ENCODE measurements at regions not wholly inside any gene's neighbourhood (a gene's known extent, or its start where the extent isn't known, plus 50 kb on each side); places are given as distances from the start of the nearest gene placed in this dataset.

DNA sequence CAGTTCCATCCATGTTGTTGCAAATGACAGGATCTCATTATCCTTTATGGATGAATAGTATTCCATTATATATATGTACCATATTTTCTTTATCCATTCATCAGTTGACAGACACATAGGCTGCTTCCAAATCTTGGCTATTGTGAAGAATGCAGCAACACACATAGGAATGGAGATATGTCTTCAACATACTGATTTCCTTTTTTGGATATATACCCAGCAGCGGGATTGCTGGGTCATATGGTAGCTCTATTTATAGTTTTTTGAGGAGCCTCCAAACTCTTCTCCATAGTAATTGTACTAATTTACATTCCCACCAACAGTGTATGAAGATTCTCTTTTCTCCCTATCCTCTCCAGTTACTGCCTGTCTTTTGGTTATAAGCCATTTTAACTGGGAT is 383.9 kb upstream of the CHORDC1 start:
- Histone ChIP-seq H3K36me3 (ENCODE audit: control insufficient read depth, insufficient read depth, low read length) (no peaks in the 10 kb centered on the region), H4K20me1 (ENCODE audit: insufficient read depth, low read length) (no peaks in the 10 kb centered on the region), H3K4me3 (ENCODE audit: insufficient read depth, low read depth, low read length) (no peak overlapping the region), H2BK15ac (ENCODE audit: low read depth, low read length) (no peak overlapping the region), H3K4me1 (ENCODE audit: control insufficient read depth, insufficient read depth, low read length) (no peaks in the 10 kb centered on the region), H4K8ac (ENCODE audit: low read depth in 2 of 2, low read length in 2 of 2) (no peak overlapping the region), H2BK120ac (ENCODE audit: low read depth, low read length) (no peak overlapping the region), H3K9me3 (ENCODE audit: control insufficient read depth, insufficient read depth, low read length) (peaks cover 2% of the 10 kb centered on the region; the same call in 1 of the 2 replicates), H3K27me3 (ENCODE audit: control insufficient read depth, insufficient read depth, low read length) (no peaks in the 10 kb centered on the region), H3K9ac (ENCODE audit: low read depth, low read length) (no peak overlapping the region), H3K14ac (replicated peaks; ENCODE audit: low read depth, low read length) (no peak overlapping the region), H2BK5ac (ENCODE audit: low read depth, low read length, poor library complexity, severe bottlenecking) (no peak overlapping the region), H3K18ac (ENCODE audit: low read depth, low read length) (no peak overlapping the region), H3K9me1 (ENCODE audit: insufficient read depth, low read length) (no peaks in the 10 kb centered on the region), H3K4ac (ENCODE audit: low read depth, low read length) (no peak overlapping the region), H3K27ac (ENCODE audit: insufficient read depth, low read length) (no peak overlapping the region), H2BK20ac (ENCODE audit: low read depth, low read length) (no peak overlapping the region), H3K56ac (ENCODE audit: extremely low read depth, insufficient read depth, low read length) (no peak overlapping the region), H3K23ac (ENCODE audit: low read depth, low read length) (no peak overlapping the region), H3K79me1 (ENCODE audit: low read depth in 1 of 2, low read length in 2 of 2) (no peaks in the 10 kb centered on the region), H2AK9ac (replicated peaks; ENCODE audit: low read depth, low read length, poor library complexity) (no peak overlapping the region), H3K4me2 (ENCODE audit: low read depth, low read length) (no peak overlapping the region), H4K5ac (ENCODE audit: low read depth, low read length) (no peak overlapping the region), H2AFZ (replicated peaks; ENCODE audit: low read length, poor library complexity) (no peak overlapping the region), H4K91ac (ENCODE audit: insufficient read depth, low read depth, low read length) (no peak overlapping the region), H2AK5ac (ENCODE audit: low read depth, low read length) (no peak overlapping the region)
- no peak for TF ChIP-seq CHD1 (IDR thresholded peaks at IDR 0.05; ENCODE audit: low read depth, low read length)
- TF ChIP-seq RAD21 (IDR thresholded peaks at IDR 0.05; ENCODE audit: low read length), result no peak
- no peak for TF ChIP-seq MAZ (IDR thresholded peaks at IDR 0.05; ENCODE audit: borderline replicate concordance, low read depth, low read length)
- TF ChIP-seq RFX5 (IDR thresholded peaks at IDR 0.05; ENCODE audit: low read depth, low read length), result no peak
- TF ChIP-seq MXI1 (IDR thresholded peaks at IDR 0.05; ENCODE audit: borderline replicate concordance, low read depth, low read length), result no peak
- TF ChIP-seq CEBPB (IDR thresholded peaks at IDR 0.05; ENCODE audit: low read depth, low read length), result no peak
- no peak for TF ChIP-seq CTCF (conservative IDR thresholded peaks at IDR 0.05; ENCODE audit: low read depth, low read length)
- TF ChIP-seq BHLHE40 (IDR thresholded peaks at IDR 0.05; ENCODE audit: low read depth, low read length), result no peak
- TF ChIP-seq, protein P1, sequence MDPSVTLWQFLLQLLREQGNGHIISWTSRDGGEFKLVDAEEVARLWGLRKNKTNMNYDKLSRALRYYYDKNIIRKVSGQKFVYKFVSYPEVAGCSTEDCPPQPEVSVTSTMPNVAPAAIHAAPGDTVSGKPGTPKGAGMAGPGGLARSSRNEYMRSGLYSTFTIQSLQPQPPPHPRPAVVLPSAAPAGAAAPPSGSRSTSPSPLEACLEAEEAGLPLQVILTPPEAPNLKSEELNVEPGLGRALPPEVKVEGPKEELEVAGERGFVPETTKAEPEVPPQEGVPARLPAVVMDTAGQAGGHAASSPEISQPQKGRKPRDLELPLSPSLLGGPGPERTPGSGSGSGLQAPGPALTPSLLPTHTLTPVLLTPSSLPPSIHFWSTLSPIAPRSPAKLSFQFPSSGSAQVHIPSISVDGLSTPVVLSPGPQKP (IDR thresholded peaks at IDR 0.05; ENCODE audit: borderline replicate concordance, low read depth, low read length), result no peak
- TF ChIP-seq MAFK (IDR thresholded peaks at IDR 0.05; ENCODE audit: low read depth, low read length), result no peak
- no peak for TF ChIP-seq RCOR1 (IDR thresholded peaks at IDR 0.05; ENCODE audit: insufficient replicate concordance, low read length)
- TF ChIP-seq NFE2L2 (IDR thresholded peaks at IDR 0.05; ENCODE audit: low read depth, low read length), result no peak
- TF ChIP-seq FOS (IDR thresholded peaks at IDR 0.05; ENCODE audit: low read depth, low read length), result no peak
- TF ChIP-seq, protein P2, sequence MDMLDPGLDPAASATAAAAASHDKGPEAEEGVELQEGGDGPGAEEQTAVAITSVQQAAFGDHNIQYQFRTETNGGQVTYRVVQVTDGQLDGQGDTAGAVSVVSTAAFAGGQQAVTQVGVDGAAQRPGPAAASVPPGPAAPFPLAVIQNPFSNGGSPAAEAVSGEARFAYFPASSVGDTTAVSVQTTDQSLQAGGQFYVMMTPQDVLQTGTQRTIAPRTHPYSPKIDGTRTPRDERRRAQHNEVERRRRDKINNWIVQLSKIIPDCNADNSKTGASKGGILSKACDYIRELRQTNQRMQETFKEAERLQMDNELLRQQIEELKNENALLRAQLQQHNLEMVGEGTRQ (IDR thresholded peaks at IDR 0.05; ENCODE audit: low read depth, low read length), result no peak
- no peak for TF ChIP-seq SMC3 (IDR thresholded peaks at IDR 0.05; ENCODE audit: low read depth, low read length)
- ATAC-seq (ENCODE audit: low read depth) (no peak), DNase-seq (no peak)
- BruUV-seq (replicated peaks), result no TSS peak
- dilution Hi-C loops (cut with HindIII; ENCODE audit: low sequenced_read_pairs, unreplicated experiment), result no loop called here
- ChIA-PET POLR2A (ENCODE audit: unreplicated experiment) (no interaction called here), CTCF (no interaction called here)
- intact Hi-C loops (cut with micrococcal nuclease), result no loop called here
- WGBS, 2 experiments (ENCODE audit: extremely low coverage in 2 of 2, insufficient read length in 1 of 2), result no CpG with 5 or more reads among the region's 1 CpG
- in situ Hi-C loops (cut with MboI; ENCODE audit: low sequenced_read_pairs), result no loop called here

Data from IMR-90 (cell line).